K562 (cell line): ENCODE measurements at regions not wholly inside any gene's neighbourhood (a gene's known extent, or its start where the extent isn't known, plus 50 kb on each side); places are given as distances from the start of the nearest gene placed in this dataset.
A peak's percentile ranks its signal among the peaks of the same experiment; 100 is the strongest.

Source experiments
- ATAC-seq: fragments of 200-7000 bp; cut with Tn5 transposase; 3 replicates; pipeline ENCODE4 v1.9.1; 2020; ENCODE audit warnings: moderate library complexity
- BruUV-seq: library from RNA; stranded (reverse); fragments of 400-500 nt; replicated peaks from 2 replicates; lab custom pipeline; 2021; lab: Mats Ljungman, UMichigan
- CTCF ChIA-PET: fragments of 300-600 bp; formaldehyde crosslinking; extraction: SDS; loops from one replicate; lab custom pipeline; 2021; ENCODE audit warnings: low intra/inter-chr PET ratio; lab: Yijun Ruan, JAX
- POLR2A ChIA-PET: fragments of 300-600, 350-650 bp; sonication (Branson Sonifier 250); formaldehyde crosslinking; extraction: SDS; loops from one replicate; lab custom pipeline; 2021; ENCODE audit warnings: antibody characterized with exemption, inconsistent platforms; lab: Yijun Ruan, JAX
- DNase-seq, 4 experiments: peaks; one replicate each; pipeline versions ENCODE4 v3.0.0 to v3.0.0-alpha.2; 2011 to 2018; ENCODE audit warnings: low spot score in 3 of 4, mixed read lengths in 3 of 4; ENCODE audit errors: extremely low read depth in 1 of 4
- FAIRE-seq: peaks from 2 replicates; lab custom pipeline; 2011; peaks lifted over from hg19 to GRCh38; lab: Jason Lieb, UNC
- H2AFZ ChIP-seq: 2 replicates; pipeline ENCODE4 v1.6.0; 2011; ENCODE audit warnings: low read depth, low read length, control low read depth, inconsistent platforms
- H3K27ac ChIP-seq: fragments of 200-600 bp; 3 replicates; pipeline ENCODE4 v1.8.0; 2011; ENCODE audit warnings: low read depth, mild to moderate bottlenecking, control low read depth, inconsistent platforms, low read length, moderate library complexity, mixed read lengths; ENCODE audit errors: extremely low read depth
- H3K27me3 ChIP-seq, 2 experiments: fragments of 300-600 bp in 1 of 2; 2 replicates in 1 of 2; 3 replicates in 1 of 2; pipeline versions ENCODE4 v1.6.0 to v1.8.0; 2011; ENCODE audit warnings: inconsistent platforms in 2 of 2, low read length in 2 of 2, mild to moderate bottlenecking in 1 of 2, mixed read lengths in 1 of 2, moderate library complexity in 1 of 2; ENCODE audit not compliant: control insufficient read depth in 2 of 2, insufficient read depth in 2 of 2
- H3K36me3 ChIP-seq: fragments of 300-600 bp; 3 replicates; pipeline ENCODE4 v1.8.0; 2011; ENCODE audit warnings: mild to moderate bottlenecking, low read length, inconsistent platforms; ENCODE audit not compliant: control insufficient read depth, insufficient read depth
- H3K4me1 ChIP-seq, 2 experiments: fragments of 200-600 bp in 1 of 2; replicated peaks in 1 of 2; 2 replicates in 1 of 2; 3 replicates in 1 of 2; pipeline versions ENCODE4 v1.5.1 to v1.8.0; 2011; ENCODE audit warnings: inconsistent platforms in 2 of 2, low read length in 2 of 2, mild to moderate bottlenecking in 1 of 2, mixed read lengths in 1 of 2, moderate library complexity in 1 of 2; ENCODE audit not compliant: control insufficient read depth in 2 of 2, insufficient read depth in 2 of 2
- H3K4me2 ChIP-seq: 2 replicates; pipeline ENCODE4 v1.6.1; 2011; ENCODE audit warnings: low read length, control low read depth, inconsistent platforms, mixed read lengths; ENCODE audit not compliant: insufficient read depth
- H3K4me3 ChIP-seq: fragments of 200-600 bp; sonication (generic), shearing (Covaris generic); 2 replicates; pipeline ENCODE4 v1.5.1; 2016; ENCODE audit warnings: control low read depth, inconsistent platforms
- H3K79me2 ChIP-seq: fragments of 200-600 bp; 3 replicates; pipeline ENCODE4 v1.8.0; 2011; ENCODE audit warnings: low read length, inconsistent platforms; ENCODE audit not compliant: control insufficient read depth, insufficient read depth
- H3K9ac ChIP-seq, 2 experiments: 2 replicates each; pipeline versions ENCODE4 v1.6.0 to v1.6.1; 2011; ENCODE audit warnings: low read depth in 2 of 2, low read length in 2 of 2, control low read depth in 1 of 2, inconsistent platforms in 1 of 2, mild to moderate bottlenecking in 1 of 2, mixed read lengths in 1 of 2; ENCODE audit not compliant: insufficient read depth in 1 of 2
- H3K9me1 ChIP-seq: one replicate; pipeline ENCODE4 v1.6.0; 2011; ENCODE audit warnings: inconsistent platforms, mild to moderate bottlenecking, low read length, moderate library complexity; ENCODE audit not compliant: control insufficient read depth, insufficient read depth
- H3K9me3 ChIP-seq: replicated peaks from 2 replicates; pipeline ENCODE4 v1.5.1; 2011; ENCODE audit warnings: low read depth, low read length, inconsistent platforms; ENCODE audit not compliant: control insufficient read depth, insufficient read depth
- H4K20me1 ChIP-seq: replicated peaks from 2 replicates; pipeline ENCODE4 v1.6.1; 2011; ENCODE audit warnings: low read length, inconsistent platforms, mixed read lengths; ENCODE audit not compliant: control insufficient read depth, insufficient read depth
- ARID1B ChIP-seq: fragments of 450-650 bp; IDR thresholded peaks from 2 replicates; pipeline ENCODE4 v1.6.1; 2016; ENCODE audit warnings: antibody characterized with exemption, mild to moderate bottlenecking, inconsistent platforms
- BRCA1 ChIP-seq, 2 experiments: fragments of 450-650 bp in 1 of 2; sonication (generic) in 1 of 2; formaldehyde crosslinking in 1 of 2; IDR thresholded peaks; 2 replicates each; pipeline versions ENCODE4 v1.5.0 to v1.6.1; 2017 to 2020; ENCODE audit warnings: mild to moderate bottlenecking in 1 of 2, missing genetic modification reagents in 1 of 2
- CTBP1 ChIP-seq: fragments of 450-650 bp; IDR thresholded peaks from 2 replicates; pipeline ENCODE4 v1.6.1; 2016; ENCODE audit warnings: borderline replicate concordance
- FOSL1 ChIP-seq: fragments of 200-800 bp; sonication (Bioruptor generic); conservative IDR thresholded peaks from 2 replicates; pipeline ENCODE4 v1.6.1; 2016; ENCODE audit warnings: missing genetic modification characterization, missing compliant biosample characterization
- MAFG ChIP-seq: fragments of 450-650 bp; conservative IDR thresholded peaks from 2 replicates; pipeline ENCODE4 v1.6.1; 2016; ENCODE audit warnings: missing genetic modification characterization, missing compliant biosample characterization
- MEF2A ChIP-seq: IDR thresholded peaks from 2 replicates; pipeline ENCODE4 v1.6.1; 2011; ENCODE audit warnings: low read depth, mild to moderate bottlenecking, low read length, moderate library complexity; ENCODE audit not compliant: control insufficient read depth
- NFE2L1 ChIP-seq: fragments of 450-650 bp; IDR thresholded peaks from 2 replicates; pipeline ENCODE4 v1.6.1; 2016; ENCODE audit warnings: missing genetic modification characterization, low read depth, mild to moderate bottlenecking, missing compliant biosample characterization, moderate library complexity, borderline replicate concordance
- RBM25 ChIP-seq: fragments of 200-400 bp; formaldehyde crosslinking; IDR thresholded peaks from 2 replicates; pipeline ENCODE4 v1.6.1; 2018; ENCODE audit warnings: low read length, low read depth, moderate library complexity; ENCODE audit not compliant: severe bottlenecking
- TEAD1 ChIP-seq, 2 experiments: fragments of 450-650 bp in 1 of 2; sonication (generic) in 1 of 2; formaldehyde crosslinking; IDR thresholded peaks; 2 replicates each; pipeline versions ENCODE4 v1.4.0 to v1.8.0; 2020 to 2022; ENCODE audit warnings: mild to moderate bottlenecking in 2 of 2, missing genetic modification reagents in 1 of 2
- TFAM ChIP-seq: fragments of 250-450 bp; sonication (Bioruptor Pico); conservative IDR thresholded peaks from 2 replicates; pipeline ENCODE4 v1.5.0; 2021; ENCODE audit warnings: mild to moderate bottlenecking, moderate library complexity
- TRIM28 ChIP-seq: fragments of 450-650 bp; IDR thresholded peaks from 2 replicates; pipeline ENCODE4 v1.6.1; 2017
- U2AF2 ChIP-seq: fragments of 200-400 bp; formaldehyde crosslinking; optimal IDR thresholded peaks from 2 replicates; pipeline ENCODE3; 2017; ENCODE audit warnings: low read depth, mild to moderate bottlenecking, low read length
- ZBTB43 ChIP-seq: sonication (generic); formaldehyde crosslinking; IDR thresholded peaks from 2 replicates; pipeline ENCODE4 v1.8.0; 2023; ENCODE audit warnings: mild to moderate bottlenecking, missing genetic modification reagents
- ZNF583 ChIP-seq: fragments of 250-450 bp; sonication (Bioruptor Pico); IDR thresholded peaks from 2 replicates; pipeline ENCODE4 v1.4.0; 2020
- WGBS: fragments of 100-300 bp; shearing (Covaris generic); methylation state at CpG from one replicate; pipeline ENCODE4 v1.1.6; 2016; ENCODE audit warnings: low coverage, mixed read lengths; ENCODE audit not compliant: insufficient coverage; ENCODE audit errors: missing lambda C conversion rate; 5-methylcytosine and 5-hydroxymethylcytosine counted together
- in situ Hi-C: fragments of 300-500 bp; cut with MboI; formaldehyde crosslinking; loops from 4 replicates; pipeline ENCODE4 v1.15.0; 2018; ENCODE audit warnings: inconsistent platforms, mixed read lengths
- intact Hi-C: fragments of 100-400 bp; cut with micrococcal nuclease; formaldehyde crosslinking; loops from 2 replicates; pipeline ENCODE4 v1.14.2; 2022
- TF ChIP-seq, protein P1 (sequence below): fragments of 450-650 bp; IDR thresholded peaks from 2 replicates; pipeline ENCODE4 v1.6.1; 2016; ENCODE audit warnings: missing biosample characterization, missing genetic modification characterization

- POLR2A ChIA-PET: interaction anchor here (0.7 to 0.9 kb wide), 2 partner anchors 9 to 1141 kb away, joined by 3 read pairs; no protein-coding TSS in a partner anchor
- no peaks in the 10 kb centered on the region for H3K9me3 ChIP-seq
- intact Hi-C loops: no loop called here
- no peak for DNase-seq
- no peak overlapping the region for H3K4me2 ChIP-seq
- no peak overlapping the region for H3K9ac ChIP-seq
- TF ChIP-seq MEF2A (no peak), ZBTB43 (CRISPR knock-in tag) (no peak), MAFG (tag) (no peak), ARID1B (0 out of 2 replicates have a peak, but pooled peaks have one; percentile 11), U2AF2 (no peak), FOSL1 (peak; percentile 26; the same call in 1 of the 2 replicates), CTBP1 (no peak), ZNF583 (CRISPR knock-in tag) (no peak), NFE2L1 (tag) (no peak), TEAD1 (CRISPR knock-in tag; IDR thresholded peaks at IDR 0.05) (no peak), BRCA1 (IDR thresholded peaks at IDR 0.05) (no peak), BRCA1 (CRISPR knock-in tag; IDR thresholded peaks at IDR 0.05) (no peak), RBM25 (no peak), TFAM (CRISPR knock-in tag) (no peak), TRIM28 (no peak)
- TF ChIP-seq, protein P1, sequence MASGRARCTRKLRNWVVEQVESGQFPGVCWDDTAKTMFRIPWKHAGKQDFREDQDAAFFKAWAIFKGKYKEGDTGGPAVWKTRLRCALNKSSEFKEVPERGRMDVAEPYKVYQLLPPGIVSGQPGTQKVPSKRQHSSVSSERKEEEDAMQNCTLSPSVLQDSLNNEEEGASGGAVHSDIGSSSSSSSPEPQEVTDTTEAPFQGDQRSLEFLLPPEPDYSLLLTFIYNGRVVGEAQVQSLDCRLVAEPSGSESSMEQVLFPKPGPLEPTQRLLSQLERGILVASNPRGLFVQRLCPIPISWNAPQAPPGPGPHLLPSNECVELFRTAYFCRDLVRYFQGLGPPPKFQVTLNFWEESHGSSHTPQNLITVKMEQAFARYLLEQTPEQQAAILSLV (tag): no peak
- no peak for ATAC-seq
- no peak for FAIRE-seq
- no TSS peak for BruUV-seq
- H3K27ac ChIP-seq: no peak overlapping the region
- peaks cover 3 to 14% of the 10 kb centered on the region in 2 experiments; a peak in 4 of 5 replicates for H3K4me1 ChIP-seq
- no peaks in the 10 kb centered on the region for H3K9me1 ChIP-seq
- H3K4me3 ChIP-seq: no peak overlapping the region
- in situ Hi-C loops: no loop called here
- WGBS: 13% methylated on average over 2 of the region's 2 CpGs
- H3K36me3 ChIP-seq: no peaks in the 10 kb centered on the region; the same call in 2 of the 3 replicates
- no peaks in the 10 kb centered on the region for H3K27me3 ChIP-seq
- peak overlapping the region; percentile 79; the same call in 1 of the 2 replicates for H2AFZ ChIP-seq
- CTCF ChIA-PET: no interaction called here
- no peaks in the 10 kb centered on the region for H4K20me1 ChIP-seq
- no peaks in the 10 kb centered on the region for H3K79me2 ChIP-seq
Measured at GRCh38 chr6:147127587-147127986, 76.6 kb upstream of the STXBP5 start.
